GM21390 (cell line): ENCODE measurements at regions not wholly inside any gene's neighbourhood (a gene's known extent, or its start where the extent isn't known, plus 50 kb on each side); places are given as distances from the start of the nearest gene placed in this dataset.

ENCODE experiments used
- ATAC-seq: cut with Tn5 transposase; IDR thresholded peaks from one replicate; pipeline ENCODE4 v1.9.1; 2021; ENCODE audit not compliant: unreplicated experiment

DNA sequence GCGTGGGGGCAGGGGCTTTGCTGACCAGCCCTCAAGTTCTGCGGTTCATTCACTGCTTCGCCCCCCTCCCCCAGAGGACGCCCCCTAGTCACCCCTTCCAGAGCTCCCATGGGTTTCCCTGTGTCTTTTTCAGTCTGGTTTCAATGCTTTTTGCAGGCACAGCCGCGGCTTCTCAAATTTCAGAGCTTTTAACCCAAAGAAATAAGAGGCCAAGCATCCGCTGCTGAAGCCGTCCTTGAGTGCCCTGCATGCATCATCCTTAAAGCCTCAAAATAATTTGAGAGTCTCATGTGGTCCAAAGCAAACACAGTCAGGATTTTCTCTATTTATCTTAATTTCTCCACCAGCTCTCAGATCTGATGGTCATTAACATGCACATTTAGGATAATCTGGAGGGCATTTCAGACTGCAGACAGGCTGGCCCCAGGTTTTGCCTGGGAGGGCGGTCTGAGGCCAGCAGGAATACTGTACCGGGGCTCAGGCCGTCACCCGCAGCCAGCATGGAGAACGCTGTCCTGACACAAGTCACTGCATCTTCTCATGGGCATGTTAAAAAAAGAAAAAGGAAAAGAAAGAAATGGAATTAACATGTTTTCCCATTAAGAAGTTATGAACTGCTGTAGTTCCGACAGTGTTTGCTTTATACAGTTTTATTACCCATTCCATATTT lies 420.8 kb upstream of the IRX4 start:
- ATAC-seq: no peak

DNA sequence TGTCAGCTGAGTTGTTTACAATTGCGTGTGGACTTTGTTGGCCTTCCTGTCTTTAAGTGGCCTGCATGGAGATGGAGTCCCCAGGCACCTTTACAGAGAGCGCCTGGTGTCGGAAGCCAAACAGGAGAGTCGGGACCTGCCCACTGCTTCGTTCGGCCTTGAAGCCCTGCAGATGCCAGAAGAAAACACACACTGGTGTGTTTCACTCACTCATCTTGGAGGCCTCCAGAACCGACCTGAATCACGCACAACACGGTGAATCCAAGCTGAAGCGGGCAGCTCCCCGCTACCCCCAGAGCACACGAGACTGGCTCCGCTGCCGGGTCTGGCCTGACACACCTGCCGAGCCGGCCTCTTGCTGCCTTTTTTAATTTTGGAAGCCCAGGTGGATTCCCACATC lies 419.4 kb upstream of the IRX4 start:
- no peak for ATAC-seq

GRCh38 chr5:2300861-2301574 lies 418.3 kb upstream of the IRX4 start:
- ATAC-seq: no peak

- ATAC-seq: no peak
Measured at GRCh38 chr5:2300421-2300820, 417.7 kb upstream of the IRX4 start.

DNA sequence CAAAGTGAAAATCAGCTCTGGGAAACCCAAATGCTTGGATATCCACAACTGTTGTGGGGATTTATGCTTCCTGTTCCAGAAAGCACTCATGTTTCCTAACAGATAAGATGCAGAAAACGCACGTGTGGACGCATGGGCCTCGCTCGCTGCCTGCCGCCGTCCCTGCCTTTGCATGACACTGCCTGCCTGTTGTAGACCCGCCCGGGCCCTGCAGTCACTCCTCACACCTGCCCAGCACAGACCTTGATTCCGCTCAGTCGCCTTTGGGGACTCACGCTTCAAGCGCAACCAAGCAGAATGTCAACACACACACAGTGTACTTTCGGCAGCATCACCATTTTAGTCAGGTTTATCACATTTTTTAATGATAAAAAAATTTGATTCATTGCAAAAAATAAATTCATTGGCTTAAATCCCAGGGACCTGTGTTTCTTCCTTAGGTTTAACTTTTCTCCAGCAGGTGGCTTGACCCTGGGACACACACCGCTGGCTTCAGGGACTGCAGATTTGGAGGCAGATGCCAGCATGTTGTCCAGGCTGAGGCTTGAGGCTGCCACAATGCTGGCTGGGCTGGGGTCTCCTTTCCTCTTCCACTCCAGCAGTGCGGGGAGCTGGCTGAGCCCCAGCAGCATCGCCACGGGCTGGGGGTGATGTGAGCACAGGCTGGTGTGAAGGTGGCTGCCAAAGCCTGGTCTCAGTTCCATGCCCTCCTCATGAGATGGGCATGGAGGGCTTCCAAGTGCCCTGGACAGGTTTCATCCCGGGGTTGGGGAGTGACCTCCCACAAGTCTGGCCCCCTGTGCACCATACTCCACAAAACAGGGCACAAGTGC lies 416.9 kb upstream of the IRX4 start:
- ATAC-seq: no peak

GRCh38 chr5:2298781-2299180 lies 416.1 kb upstream of the IRX4 start:
- no peak for ATAC-seq

- no peak for ATAC-seq
Measured at GRCh38 chr5:2297991-2298390, 415.3 kb upstream of the IRX4 start.

DNA sequence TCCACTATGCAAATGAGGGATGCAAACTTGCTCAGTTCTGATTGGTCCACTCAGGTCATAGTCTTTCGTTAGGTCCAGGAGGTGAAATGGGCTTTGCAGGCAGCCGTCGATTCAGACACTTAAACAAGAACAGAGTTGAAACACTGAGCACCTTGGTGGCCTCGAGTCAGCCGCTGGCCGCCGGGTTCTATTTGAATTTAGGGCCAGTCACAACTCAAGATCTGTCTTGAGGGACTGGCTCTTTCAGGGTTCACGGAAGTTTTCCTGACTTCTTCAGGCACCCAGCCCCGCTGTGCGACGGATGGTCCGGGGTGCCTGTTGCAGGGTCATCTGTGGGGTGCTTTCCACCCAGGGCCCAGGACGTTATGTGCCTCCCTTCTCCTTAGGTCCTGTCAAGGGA lies 412.8 kb upstream of the IRX4 start:
- no peak for ATAC-seq

GRCh38 chr5:2293906-2294305 lies 411.2 kb upstream of the IRX4 start:
- no peak for ATAC-seq

DNA sequence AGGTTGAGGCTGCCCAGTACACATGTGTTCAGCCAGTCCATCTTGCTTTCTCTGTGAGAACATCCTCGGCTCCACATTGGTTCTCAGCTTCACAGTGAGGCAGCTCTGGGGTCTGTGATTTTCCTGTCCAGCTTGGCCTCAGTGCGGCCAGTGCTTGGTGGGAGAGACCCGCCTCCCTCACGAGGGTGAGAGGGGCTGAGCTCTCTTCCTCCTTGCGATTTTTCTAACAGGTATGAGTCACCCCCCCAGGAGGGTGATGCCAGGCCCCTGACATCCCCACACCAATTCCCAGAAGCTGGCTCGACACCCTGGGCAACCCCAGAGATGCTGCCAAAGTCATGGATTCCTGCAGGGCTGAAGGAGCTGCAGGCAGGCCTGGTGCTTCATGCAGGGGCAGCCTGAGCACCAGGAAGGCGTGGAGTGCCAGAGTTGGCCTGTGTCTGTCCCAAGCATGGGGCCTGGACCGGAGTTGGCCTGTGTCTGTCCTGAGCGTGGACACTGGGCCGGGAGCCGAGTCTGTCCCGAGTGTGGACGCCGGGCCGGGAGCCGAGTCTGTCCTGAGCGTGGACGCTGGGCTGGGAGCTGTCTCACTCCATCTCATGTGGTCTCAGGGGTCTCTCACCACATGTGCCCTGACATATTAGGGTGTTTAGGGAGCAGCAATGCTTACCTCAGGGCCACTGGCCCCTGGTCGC lies 408.6 kb upstream of the IRX4 start:
- no peak for ATAC-seq

DNA sequence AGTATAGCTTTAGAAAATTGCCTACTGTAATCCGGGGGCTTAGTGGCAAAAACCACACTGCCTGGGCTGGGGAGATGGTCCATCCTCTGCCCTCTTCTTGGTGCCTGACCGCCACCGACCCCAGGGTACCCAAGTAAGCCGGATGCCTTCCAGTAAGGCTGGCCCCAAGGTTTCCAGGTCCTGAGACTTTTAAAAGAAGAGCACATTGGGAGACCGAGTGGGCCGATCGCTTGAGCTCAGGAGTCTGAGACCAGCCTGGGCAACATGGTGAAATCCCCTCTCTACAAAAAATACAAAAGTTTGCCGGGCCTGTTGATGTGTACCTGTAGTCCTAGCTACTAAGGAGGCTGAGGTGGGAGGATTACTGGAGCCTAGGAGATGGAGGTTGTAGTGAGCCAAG lies 406.7 kb upstream of the IRX4 start:
- ATAC-seq: no peak

GRCh38 chr5:2288968-2289367 lies 406.2 kb upstream of the IRX4 start:
- no peak for ATAC-seq

- no peak for ATAC-seq
Measured at GRCh38 chr5:2288466-2288865, 405.7 kb upstream of the IRX4 start.

DNA sequence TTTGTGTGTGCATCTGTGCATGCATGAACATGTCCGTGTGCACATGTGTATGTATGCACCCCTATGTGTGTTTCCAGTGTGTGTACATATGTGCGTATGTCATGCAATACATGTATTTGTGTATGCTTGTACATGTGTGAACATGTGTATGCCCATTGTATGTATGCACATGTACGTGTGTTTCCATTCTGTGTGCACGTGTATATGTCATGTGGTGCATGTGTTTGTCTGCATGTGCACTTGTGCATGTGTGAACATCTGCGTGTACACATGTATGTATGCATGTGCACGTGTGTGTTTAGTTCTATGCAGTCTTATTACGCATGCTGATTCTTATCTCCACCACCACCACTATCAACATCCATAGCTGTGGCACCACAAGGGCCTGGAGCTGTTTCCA lies 403.5 kb upstream of the IRX4 start:
- no peak for ATAC-seq

DNA sequence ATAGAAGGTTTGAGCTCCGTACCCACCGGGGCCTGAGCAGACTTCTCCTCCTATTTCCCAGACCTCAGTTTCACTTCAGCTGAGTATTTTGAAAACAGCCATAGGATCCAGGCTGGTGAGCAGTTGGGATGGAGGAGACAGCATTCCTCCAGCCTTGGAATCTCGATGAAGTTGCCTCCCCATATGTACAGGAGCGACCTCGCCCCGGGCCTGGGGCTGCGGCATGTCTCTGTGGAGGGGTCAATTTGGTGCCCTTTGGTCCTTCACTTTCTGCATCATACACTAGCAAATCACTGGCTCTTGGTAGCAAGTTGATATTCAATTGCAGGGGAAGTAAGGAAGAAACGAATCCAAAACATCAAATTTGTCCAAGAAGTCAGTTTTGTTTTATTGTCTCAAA lies 402.0 kb upstream of the IRX4 start:
- no peak for ATAC-seq

DNA sequence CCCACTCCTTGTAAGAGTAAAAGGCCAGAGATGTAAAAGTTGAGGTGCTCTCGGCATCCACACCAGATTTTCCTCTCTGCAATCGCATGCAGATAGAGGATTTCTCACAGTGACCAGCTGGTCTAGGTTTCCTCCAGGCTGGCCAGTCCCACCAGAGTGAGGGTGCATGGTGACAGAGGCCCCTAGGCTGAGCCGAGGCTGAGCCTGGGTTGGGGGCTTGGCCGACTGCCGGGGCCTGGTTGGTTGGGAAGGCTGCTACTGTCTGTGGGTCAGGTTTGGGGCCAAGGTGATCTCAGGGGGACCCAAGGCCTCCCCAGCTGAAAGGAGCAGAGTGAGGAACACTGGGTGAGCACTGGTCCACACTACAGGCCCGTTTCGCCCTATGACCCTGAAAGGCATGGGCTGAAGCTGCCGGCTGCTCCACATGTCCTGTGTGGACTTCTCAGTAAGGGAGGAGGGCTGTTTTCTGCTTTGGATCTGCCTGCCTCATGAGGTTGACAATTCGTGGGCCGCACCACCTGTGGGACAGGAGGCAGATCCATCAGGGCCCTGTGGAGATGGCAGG lies 400.8 kb upstream of the IRX4 start:
- no peak for ATAC-seq

GRCh38 chr5:2282893-2283292 lies 400.2 kb upstream of the IRX4 start:
- no peak for ATAC-seq

GRCh38 chr5:2282034-2282690 lies 399.4 kb upstream of the IRX4 start:
- no peak for ATAC-seq

- ATAC-seq: no peak
Measured at GRCh38 chr5:2281446-2281845, 398.7 kb upstream of the IRX4 start.

DNA sequence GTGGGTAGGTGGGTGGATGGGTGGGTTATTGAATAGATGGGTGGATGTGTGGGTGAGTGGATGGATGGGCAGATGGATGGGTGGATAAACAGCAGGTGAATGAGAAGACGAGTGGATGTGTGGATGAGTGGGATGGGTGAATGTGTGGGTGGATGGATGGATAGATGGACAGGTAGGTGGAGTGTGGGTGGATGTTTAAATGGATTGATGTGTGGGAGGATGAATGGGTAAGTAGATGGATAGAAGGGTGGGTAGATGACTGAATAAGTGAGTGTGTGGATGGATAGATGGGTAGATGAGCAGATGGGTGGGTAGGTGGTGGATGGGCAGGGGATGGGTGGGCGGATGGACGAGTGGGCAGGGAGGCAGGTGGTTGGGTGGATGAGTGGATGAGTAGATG lies 397.6 kb upstream of the IRX4 start:
- ATAC-seq: no peak
